Pancreas (tissue), 10 donors: ENCODE measurements at regions not wholly inside any gene's neighbourhood (a gene's known extent, or its start where the extent isn't known, plus 50 kb on each side); places are given as distances from the start of the nearest gene placed in this dataset.

Experiments used
- ATAC-seq, 4 donors: fragments of 200-7000 bp; cut with Tn5 transposase; one replicate each; pipeline versions ENCODE4 v1.8.0 to v1.9.1; 2020; ENCODE audit warnings: mild to moderate bottlenecking in 4 of 4, moderate library complexity in 4 of 4
- DNase-seq, 6 donors: peaks; one replicate each; pipeline ENCODE4 v3.0.0-alpha.2; 2020
- FAIRE-seq: peaks from 2 replicates; lab custom pipeline; 2012; peaks lifted over from hg19 to GRCh38; lab: Jason Lieb, UNC
- H3K27ac ChIP-seq, 4 donors: fragments of 200-600 bp; sonication (generic); 1 replicate in 3 of 4; 2 replicates in 1 of 4; pipeline versions ENCODE4 v1.5.0 to v1.8.0; 2020
- H3K27me3 ChIP-seq, 4 donors: fragments of 200-600 bp; one replicate each; pipeline ENCODE4 v1.8.0; 2021
- H3K36me3 ChIP-seq, 3 donors: fragments of 200-600 bp; sonication (generic) in 1 of 3; one replicate each; pipeline versions ENCODE4 v1.5.0 to v1.8.0; 2020 to 2021
- H3K4me1 ChIP-seq, 3 donors: fragments of 200-600 bp; one replicate each; pipeline ENCODE4 v1.8.0; 2021
- H3K4me3 ChIP-seq, 4 donors: fragments of 200-600 bp; sonication (generic) in 2 of 4; one replicate each; pipeline versions ENCODE4 v1.5.0 to v1.8.0; 2020 to 2021
- H3K9me3 ChIP-seq, 4 donors: fragments of 200-600 bp; one replicate each; pipeline ENCODE4 v1.8.0; 2021
- CTCF ChIP-seq, 4 donors: fragments of 200-600 bp; sonication (generic) in 3 of 4; IDR thresholded peaks; one replicate each; pipeline versions ENCODE4 v1.5.0 to v1.8.0; 2021; ENCODE audit warnings: antibody characterized with exemption in 4 of 4
- WGBS, 2 donors: extraction: QIAGEN DNeasy Blood & Tissue Kit; methylation state at CpG; one replicate each; pipeline ENCODE4 v1.1.7; 2013; 5-methylcytosine and 5-hydroxymethylcytosine counted together
- intact Hi-C, 3 donors: fragments of 100-400 bp; cut with DNase I; formaldehyde crosslinking; loops; one replicate each; pipeline versions ENCODE4 v1.11.1 to v1.14.2; 2022
- donor health status: healthy with polysubstance abuse.
- donor health status: DM: no; HTN: no; CAD: no; lungs with moderate emphysema.
- donor health status: DM: no; HTN: no; CAD: no.
- donor health status: control.
- donor health status: control.
- donor health status: Bipolar disorder and iron deficiency.
- donor health status: DM: yes; HTN: yes; CAD: no.
- donor health status: DM: no; HTN: no; CAD: no.
- donor health status: DM: no; HTN: no; CAD: no.
- donor health status: DM: yes; HTN: yes; CAD: no.

GRCh38 chr6:9408402-9409117 is 973.2 kb upstream of the SLC35B3 start:
- intact Hi-C loops: no loop called here
- Histone ChIP-seq H3K36me3 (no peaks in the 10 kb centered on the region), H3K4me3 (no peak overlapping the region), H3K9me3 (no peaks in the 10 kb centered on the region), H3K27me3 (no peaks in the 10 kb centered on the region), H3K27ac (no peak overlapping the region), H3K4me1 (no peaks in the 10 kb centered on the region)
- DNase-seq (no peak), ATAC-seq (peak in 2 of 4 donors; percentile 42), FAIRE-seq (no peak)
- no peak for TF ChIP-seq CTCF (IDR thresholded peaks at IDR 0.05)
- WGBS, 2 donors: 81 to 84% methylated on average over 2 of the region's 2 CpGs

DNA sequence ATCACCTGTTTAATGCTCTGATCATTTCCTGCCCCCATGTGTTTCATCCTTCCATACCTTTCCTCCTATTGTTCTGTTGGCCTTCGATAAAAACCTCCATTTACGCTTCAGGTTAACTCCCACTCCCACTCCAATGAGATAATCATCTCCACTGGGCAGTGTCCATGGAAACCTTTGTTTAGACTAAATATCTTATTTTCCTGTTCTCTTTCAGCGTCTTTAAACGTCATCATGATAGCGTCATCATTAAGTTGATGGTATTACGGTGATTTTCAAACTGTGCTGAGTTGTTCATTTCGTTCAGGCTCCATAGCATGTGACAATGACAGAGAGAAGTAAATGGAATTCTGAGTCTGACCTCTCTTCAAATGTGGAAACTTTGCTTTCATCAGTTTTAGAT is 970.5 kb upstream of the SLC35B3 start:
- no peak overlapping the region for H3K4me3 ChIP-seq
- intact Hi-C loops: no loop called here
- H3K9me3 ChIP-seq: no peaks in the 10 kb centered on the region
- no peak for FAIRE-seq
- no peak for TF ChIP-seq CTCF (IDR thresholded peaks at IDR 0.05)
- no peaks in the 10 kb centered on the region for H3K27me3 ChIP-seq
- no peak overlapping the region for H3K27ac ChIP-seq
- 78 to 80% methylated on average over 7 of the region's 7 CpGs for WGBS, 2 donors
- DNase-seq: no peak
- no peaks in the 10 kb centered on the region for H3K36me3 ChIP-seq
- no peak for ATAC-seq
- peaks cover under 1 to 4% (median 4%) of the 10 kb centered on the region in 3 donors for H3K4me1 ChIP-seq

DNA sequence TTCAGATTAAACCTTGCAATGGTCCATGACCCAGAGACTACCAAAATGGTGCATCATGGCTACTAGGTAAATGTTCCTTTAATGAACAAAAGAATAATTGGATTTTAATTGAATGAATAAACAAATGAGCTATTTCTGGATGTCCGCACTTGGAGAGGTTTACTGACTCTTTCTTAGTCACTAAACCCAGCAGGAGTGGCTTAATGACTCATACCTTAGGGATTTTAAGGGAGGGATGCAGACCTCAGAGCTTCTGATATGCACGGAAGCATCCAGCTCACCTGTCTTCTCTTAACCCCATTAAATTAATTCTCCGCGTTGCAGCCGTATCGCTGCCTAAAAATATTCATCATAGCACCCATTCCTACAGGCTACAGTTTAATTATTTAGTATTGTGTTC is 970.0 kb upstream of the SLC35B3 start:
- DNase-seq (no peak), ATAC-seq (peak in 1 of 4 donors; percentile 41), FAIRE-seq (no peak)
- intact Hi-C loops: no loop called here
- Histone ChIP-seq H3K36me3 (no peaks in the 10 kb centered on the region), H3K4me1 (peaks cover 5 to 9% (median 9%) of the 10 kb centered on the region in 3 donors), H3K27ac (no peak overlapping the region), H3K27me3 (no peaks in the 10 kb centered on the region), H3K4me3 (no peak overlapping the region), H3K9me3 (no peaks in the 10 kb centered on the region)
- WGBS, 2 donors: 87 to 90% methylated on average over 6 of the region's 6 CpGs
- no peak for TF ChIP-seq CTCF (IDR thresholded peaks at IDR 0.05)

- ATAC-seq (no peak), DNase-seq (no peak), FAIRE-seq (no peak)
- Histone ChIP-seq H3K27ac (no peak overlapping the region), H3K36me3 (no peaks in the 10 kb centered on the region), H3K4me3 (no peak overlapping the region), H3K4me1 (peaks cover 8 to 14% (median 10%) of the 10 kb centered on the region in 3 donors), H3K9me3 (no peaks in the 10 kb centered on the region), H3K27me3 (no peaks in the 10 kb centered on the region)
- intact Hi-C loops: no loop called here
- TF ChIP-seq CTCF (IDR thresholded peaks at IDR 0.05): no peak
- WGBS, 2 donors: 26 to 33% methylated on average over 10 of the region's 10 CpGs
Observed at GRCh38 chr6:9404351-9405146, 969.2 kb upstream of the SLC35B3 start.
